Transverse colon (tissue), 4 donors: ENCODE measurements at regions not wholly inside any gene's neighbourhood (a gene's known extent, or its start where the extent isn't known, plus 50 kb on each side); places are given as distances from the start of the nearest gene placed in this dataset.

Experiments
- DNase-seq: peaks from one replicate; pipeline ENCODE4 v3.0.0-alpha.2; 2019
- H3K27ac ChIP-seq, 4 donors: fragments of 200-600 bp; sonication (generic); 2 replicates each; pipeline ENCODE4 v1.5.1; 2016 to 2018; ENCODE audit warnings: inconsistent platforms in 4 of 4
- H3K27me3 ChIP-seq: fragments of 200-600 bp; sonication (generic); 2 replicates; pipeline ENCODE4 v1.5.1; 2017; ENCODE audit warnings: inconsistent platforms
- H3K36me3 ChIP-seq, 4 donors: fragments of 200-600 bp; sonication (generic); 2 replicates each; pipeline ENCODE4 v1.5.1; 2017 to 2019; ENCODE audit warnings: inconsistent platforms in 4 of 4
- H3K4me1 ChIP-seq, 4 donors: fragments of 200-600 bp; sonication (generic); 2 replicates each; pipeline ENCODE4 v1.5.1; 2017 to 2020; ENCODE audit warnings: inconsistent platforms in 4 of 4
- H3K4me3 ChIP-seq, 4 donors: fragments of 200-600 bp; sonication (generic); 1 replicate in 1 of 4; 2 replicates in 3 of 4; pipeline versions ENCODE4 v1.5.1 to v1.6.1; 2017 to 2019; ENCODE audit warnings: inconsistent platforms in 4 of 4
- H3K9me3 ChIP-seq, 2 donors: fragments of 200-600 bp; sonication (generic); 2 replicates each; pipeline ENCODE4 v1.5.1; 2017 to 2019; ENCODE audit warnings: inconsistent platforms in 2 of 2
- EP300 ChIP-seq: sonication (generic); formaldehyde crosslinking; IDR thresholded peaks from one replicate; pipeline ENCODE4 v1.6.1; 2017; ENCODE audit warnings: antibody characterized with exemption, low read depth
- POLR2A ChIP-seq: fragments of 450-650 bp; IDR thresholded peaks from one replicate; pipeline ENCODE4 v1.6.1; 2016; ENCODE audit warnings: antibody characterized with exemption, mild to moderate bottlenecking, moderate library complexity
- POLR2AphosphoS5 ChIP-seq, 3 donors: sonication (generic); formaldehyde crosslinking; IDR thresholded peaks; one replicate each; pipeline ENCODE4 v1.6.1; 2016; ENCODE audit warnings: antibody characterized with exemption in 3 of 3
- WGBS, 2 donors: methylation state at CpG; one replicate each; pipeline ENCODE4 v1.1.5; 2018; ENCODE audit warnings: low coverage in 1 of 2; 5-methylcytosine and 5-hydroxymethylcytosine counted together
- in situ Hi-C, 4 donors: fragments of 200-750 bp; cut with MboI; loops; one replicate each; pipeline versions ENCODE4 v1.15.0 to v1.15.1; 2017; ENCODE audit warnings: low sequenced_read_pairs in 3 of 4, low pct_ligation_motif_present in 1 of 4, low pct_unique_long_range_greater_than_20kb in 1 of 4
- intact Hi-C: fragments of 100-400 bp; cut with DNase I; formaldehyde crosslinking; loops from one replicate; pipeline ENCODE4 v1.15.1; 2023; ENCODE audit warnings: low total_unique reads
- TF ChIP-seq, protein P1 (sequence below), 5 experiments: fragments of 200-600 bp in 3 of 5; fragments of 450-650 bp in 2 of 5; sonication (generic) in 3 of 5; IDR thresholded peaks; 1 replicate in 2 of 5; 2 replicates in 3 of 5; pipeline ENCODE4 v1.5.1; 2016 to 2017; ENCODE audit warnings: antibody characterized with exemption in 5 of 5, inconsistent platforms in 3 of 5, mild to moderate bottlenecking in 2 of 5, moderate library complexity in 1 of 5

DNA sequence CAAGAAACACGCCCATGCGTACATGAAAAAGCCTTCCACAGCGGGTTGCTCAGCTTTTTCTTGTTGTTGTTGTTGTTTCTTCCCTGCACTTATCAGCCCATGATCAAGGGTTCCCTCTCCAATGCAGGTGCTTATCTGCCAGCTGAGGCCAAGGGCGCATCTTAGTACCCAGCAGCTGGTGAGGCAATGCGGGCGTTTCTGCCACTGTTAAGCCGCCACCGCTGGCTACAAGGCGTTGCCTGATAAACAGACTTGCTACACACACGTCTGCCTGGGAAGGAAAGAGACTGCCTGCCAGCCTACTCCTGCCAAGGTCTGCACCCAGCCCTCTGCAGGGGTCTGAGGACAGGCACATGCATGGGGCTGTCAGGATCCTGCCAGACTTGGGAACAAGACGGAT lies 345.9 kb downstream of the BCL11B start:
- Histone ChIP-seq H3K4me3 (no peak overlapping the region), H3K27ac (no peak overlapping the region), H3K4me1 (no peaks in the 10 kb centered on the region), H3K27me3 (no peaks in the 10 kb centered on the region), H3K9me3 (no peaks in the 10 kb centered on the region), H3K36me3 (no peaks in the 10 kb centered on the region)
- in situ Hi-C loops, result no loop called here
- no peak for DNase-seq
- WGBS, 2 donors, result 70% methylated on average over 11 of the region's 11 CpGs; no CpG with 5 or more reads in 1 of the 2 donors
- no peak for TF ChIP-seq POLR2A
- TF ChIP-seq, protein P1, sequence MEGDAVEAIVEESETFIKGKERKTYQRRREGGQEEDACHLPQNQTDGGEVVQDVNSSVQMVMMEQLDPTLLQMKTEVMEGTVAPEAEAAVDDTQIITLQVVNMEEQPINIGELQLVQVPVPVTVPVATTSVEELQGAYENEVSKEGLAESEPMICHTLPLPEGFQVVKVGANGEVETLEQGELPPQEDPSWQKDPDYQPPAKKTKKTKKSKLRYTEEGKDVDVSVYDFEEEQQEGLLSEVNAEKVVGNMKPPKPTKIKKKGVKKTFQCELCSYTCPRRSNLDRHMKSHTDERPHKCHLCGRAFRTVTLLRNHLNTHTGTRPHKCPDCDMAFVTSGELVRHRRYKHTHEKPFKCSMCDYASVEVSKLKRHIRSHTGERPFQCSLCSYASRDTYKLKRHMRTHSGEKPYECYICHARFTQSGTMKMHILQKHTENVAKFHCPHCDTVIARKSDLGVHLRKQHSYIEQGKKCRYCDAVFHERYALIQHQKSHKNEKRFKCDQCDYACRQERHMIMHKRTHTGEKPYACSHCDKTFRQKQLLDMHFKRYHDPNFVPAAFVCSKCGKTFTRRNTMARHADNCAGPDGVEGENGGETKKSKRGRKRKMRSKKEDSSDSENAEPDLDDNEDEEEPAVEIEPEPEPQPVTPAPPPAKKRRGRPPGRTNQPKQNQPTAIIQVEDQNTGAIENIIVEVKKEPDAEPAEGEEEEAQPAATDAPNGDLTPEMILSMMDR (IDR thresholded peaks at IDR 0.05), result no peak
- TF ChIP-seq POLR2AphosphoS5 (IDR thresholded peaks at IDR 0.05), result no peak
- no peak for TF ChIP-seq EP300
- intact Hi-C loops, result no loop called here

DNA sequence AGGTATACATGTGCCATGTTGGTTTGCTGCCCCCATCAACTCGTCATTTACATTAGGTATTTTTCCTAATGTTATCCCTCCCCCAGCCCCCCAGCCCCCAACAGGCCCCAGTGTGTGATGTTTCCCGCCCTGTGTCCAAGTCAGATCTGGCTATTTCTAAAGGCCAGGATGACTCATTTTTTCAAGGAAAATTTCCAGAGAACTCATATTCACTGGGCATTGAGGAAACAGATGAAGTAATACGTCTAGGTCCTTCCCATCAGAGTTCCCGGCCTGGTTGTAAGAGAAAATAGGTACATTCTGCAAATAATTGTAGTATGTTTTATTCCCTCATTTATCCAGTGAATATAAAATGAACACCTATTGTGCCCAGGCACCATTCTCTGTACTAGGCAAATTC lies 345.2 kb downstream of the BCL11B start:
- intact Hi-C loops, result no loop called here
- H3K9me3 ChIP-seq, result no peaks in the 10 kb centered on the region
- WGBS, 2 donors, result 70 to 83% methylated on average over 1 to 4 of the region's 4 CpGs
- H3K36me3 ChIP-seq, result no peaks in the 10 kb centered on the region
- TF ChIP-seq POLR2A (no peak), EP300 (no peak), POLR2AphosphoS5 (IDR thresholded peaks at IDR 0.05) (no peak)
- TF ChIP-seq, protein P1 (IDR thresholded peaks at IDR 0.05), result no peak
- H3K4me1 ChIP-seq, result no peaks in the 10 kb centered on the region
- no peak overlapping the region for H3K27ac ChIP-seq
- no peaks in the 10 kb centered on the region for H3K27me3 ChIP-seq
- DNase-seq, result no peak
- in situ Hi-C loops, result no loop called here
- no peak overlapping the region for H3K4me3 ChIP-seq

DNA sequence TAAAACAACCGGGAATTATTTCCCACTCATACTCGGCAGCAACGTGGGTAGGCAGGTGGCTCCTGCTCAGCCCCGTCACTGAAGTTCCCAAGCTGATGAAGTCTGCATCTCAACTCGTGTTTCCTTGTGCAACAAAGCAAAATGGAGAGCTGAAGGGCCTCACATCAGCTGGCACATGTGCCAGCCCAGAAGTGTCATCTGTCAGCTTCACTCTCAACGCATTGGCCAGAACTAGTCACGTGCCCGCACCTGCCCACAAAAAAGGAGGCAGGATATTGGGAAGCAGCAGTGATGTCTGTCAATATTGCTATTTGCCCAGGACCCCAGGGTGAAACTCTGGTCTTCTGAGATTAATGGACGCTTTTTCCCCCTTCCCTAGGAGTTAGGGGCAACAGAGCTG lies 344.0 kb downstream of the BCL11B start:
- no peaks in the 10 kb centered on the region for H3K36me3 ChIP-seq
- intact Hi-C loops (no loop called here), in situ Hi-C loops (no loop called here)
- 89 to 92% methylated on average over 2 to 9 of the region's 9 CpGs for WGBS, 2 donors
- TF ChIP-seq POLR2AphosphoS5 (IDR thresholded peaks at IDR 0.05), result no peak
- TF ChIP-seq, protein P1 (IDR thresholded peaks at IDR 0.05), result no peak
- H3K9me3 ChIP-seq, result no peaks in the 10 kb centered on the region
- H3K27ac ChIP-seq, result no peak overlapping the region
- H3K4me3 ChIP-seq, result no peak overlapping the region
- DNase-seq, result no peak
- H3K27me3 ChIP-seq, result no peaks in the 10 kb centered on the region
- H3K4me1 ChIP-seq, result no peaks in the 10 kb centered on the region

GRCh38 chr14:98928418-98928817 lies 343.6 kb downstream of the BCL11B start:
- Histone ChIP-seq H3K9me3 (no peaks in the 10 kb centered on the region), H3K36me3 (no peaks in the 10 kb centered on the region), H3K4me3 (no peak overlapping the region), H3K4me1 (no peaks in the 10 kb centered on the region), H3K27me3 (no peaks in the 10 kb centered on the region), H3K27ac (no peak overlapping the region)
- 80 to 89% methylated on average over 8 of the region's 8 CpGs for WGBS, 2 donors
- intact Hi-C loops (no loop called here), in situ Hi-C loops (no loop called here)
- TF ChIP-seq, protein P1 (IDR thresholded peaks at IDR 0.05), result no peak
- TF ChIP-seq EP300, result no peak
- DNase-seq, result no peak
